SK-N-MC (cell line): ENCODE measurements at regions not wholly inside any gene's neighbourhood (a gene's known extent, or its start where the extent isn't known, plus 50 kb on each side); places are given as distances from the start of the nearest gene placed in this dataset.

ENCODE experiments used
- EZH2 ChIP-seq: fragments of 200-600 bp; sonication (generic); IDR thresholded peaks from one replicate; pipeline ENCODE4 v1.6.1; 2017; ENCODE audit warnings: antibody characterized with exemption
- FOXP2 ChIP-seq: optimal IDR thresholded peaks from 2 replicates; pipeline ENCODE3; 2011; ENCODE audit warnings: mild to moderate bottlenecking, moderate library complexity; ENCODE audit not compliant: insufficient read depth; ENCODE audit errors: extremely low read length, control extremely low read depth
- POLR2AphosphoS5 ChIP-seq: IDR thresholded peaks from 2 replicates; pipeline ENCODE4 v1.6.1; 2012; ENCODE audit warnings: mild to moderate bottlenecking, low read depth, low read length, borderline replicate concordance

GRCh38 chr11:134659882-134660281, 247.8 kb upstream of the B3GAT1 start:
- no peak for TF ChIP-seq POLR2AphosphoS5
- no peak for TF ChIP-seq EZH2
- no peak for TF ChIP-seq FOXP2
